ENCODE measurements at regions not wholly inside any gene's neighbourhood (a gene's known extent, or its start where the extent isn't known, plus 50 kb on each side); places are given as distances from the start of the nearest gene placed in this dataset.

- Histone ChIP-seq H3K9me3 (ENCODE audit: control insufficient read depth in 2 of 2, insufficient read depth in 1 of 2, low read length in 1 of 2) (no peaks in the 10 kb centered on the region), H3K27ac (ENCODE audit: low read depth in 1 of 2, low read length in 1 of 2) (no peak overlapping the region), H3K4me3 (ENCODE audit: low read length in 2 of 2) (no peak overlapping the region), H3K27me3 (ENCODE audit: control insufficient read depth in 2 of 2, insufficient read depth in 1 of 2, low read length in 1 of 2) (no peaks in the 10 kb centered on the region), H3K4me1 (ENCODE audit: control insufficient read depth in 2 of 2, insufficient read depth in 2 of 2, low read length in 2 of 2) (no peaks in the 10 kb centered on the region), H3K36me3 (ENCODE audit: control insufficient read depth in 2 of 2, insufficient read depth in 2 of 2, low read length in 1 of 2) (no peaks in the 10 kb centered on the region)
- WGBS, result 64% methylated on average over 10 of the region's 10 CpGs
- no peak for DNase-seq (ENCODE audit: low read depth in 6 of 9, low spot score in 9 of 9)
These were observed 116.8 kb downstream of the CTAGE1 start for GRCh38 chr18:22300665-22301636.

DNA sequence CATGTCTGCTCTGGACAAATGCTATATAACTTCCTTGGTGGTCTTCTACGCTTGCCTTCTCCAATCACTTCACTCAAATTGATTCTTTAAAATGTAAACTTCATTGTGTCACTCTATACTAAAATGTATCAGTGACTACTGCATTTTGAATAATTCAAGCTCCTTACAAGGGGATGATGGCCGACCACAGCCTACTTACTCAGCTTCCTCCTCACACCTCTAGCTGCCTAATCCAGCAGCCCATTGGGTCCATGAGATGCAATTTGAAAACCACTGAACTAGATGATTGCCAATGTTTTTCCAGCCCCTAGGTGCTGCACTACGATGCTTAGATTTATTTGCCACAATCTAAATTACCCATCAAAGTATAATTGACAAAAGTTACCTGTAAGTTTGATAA, 120.7 kb downstream of the CTAGE1 start:
- H3K4me1 ChIP-seq (ENCODE audit: control insufficient read depth in 2 of 2, insufficient read depth in 2 of 2, low read length in 2 of 2), result no peaks in the 10 kb centered on the region
- no peak for DNase-seq (ENCODE audit: low read depth in 6 of 9, low spot score in 9 of 9)
- no peak overlapping the region for H3K4me3 ChIP-seq (ENCODE audit: low read length in 2 of 2)
- H3K27me3 ChIP-seq (ENCODE audit: control insufficient read depth in 2 of 2, insufficient read depth in 1 of 2, low read length in 1 of 2), result no peaks in the 10 kb centered on the region
- no peaks in the 10 kb centered on the region for H3K9me3 ChIP-seq (ENCODE audit: control insufficient read depth in 2 of 2, insufficient read depth in 1 of 2, low read length in 1 of 2)
- H3K27ac ChIP-seq (ENCODE audit: low read depth in 1 of 2, low read length in 1 of 2), result no peak overlapping the region
- no peaks in the 10 kb centered on the region for H3K36me3 ChIP-seq (ENCODE audit: control insufficient read depth in 2 of 2, insufficient read depth in 2 of 2, low read length in 1 of 2)
- 91% methylated on average over 3 of the region's 3 CpGs for WGBS

DNA sequence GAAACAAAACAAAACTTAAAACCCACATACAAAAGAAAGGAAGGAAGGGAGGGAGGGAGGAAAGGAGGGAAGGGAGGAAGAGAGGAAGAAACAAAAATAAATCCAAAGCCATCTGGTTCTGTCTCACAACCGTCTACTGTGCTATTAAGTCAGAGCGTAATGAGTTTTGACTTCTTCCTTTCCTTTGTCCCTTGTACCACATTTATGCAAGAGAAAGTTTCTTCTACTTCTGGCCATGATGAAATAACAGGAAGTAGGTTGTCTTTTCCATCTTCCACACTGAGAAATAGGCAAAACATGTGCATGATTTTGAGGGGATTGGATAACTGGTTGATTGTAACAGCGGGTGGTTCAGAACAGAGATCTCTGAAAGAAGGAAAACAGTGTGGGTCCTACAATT, 121.4 kb downstream of the CTAGE1 start:
- Histone ChIP-seq H3K4me3 (ENCODE audit: low read length in 2 of 2) (no peak overlapping the region), H3K27me3 (ENCODE audit: control insufficient read depth in 2 of 2, insufficient read depth in 1 of 2, low read length in 1 of 2) (no peaks in the 10 kb centered on the region), H3K9me3 (ENCODE audit: control insufficient read depth in 2 of 2, insufficient read depth in 1 of 2, low read length in 1 of 2) (no peaks in the 10 kb centered on the region), H3K4me1 (ENCODE audit: control insufficient read depth in 2 of 2, insufficient read depth in 2 of 2, low read length in 2 of 2) (no peaks in the 10 kb centered on the region), H3K27ac (ENCODE audit: low read depth in 1 of 2, low read length in 1 of 2) (no peak overlapping the region), H3K36me3 (ENCODE audit: control insufficient read depth in 2 of 2, insufficient read depth in 2 of 2, low read length in 1 of 2) (no peaks in the 10 kb centered on the region)
- no peak for DNase-seq (ENCODE audit: low read depth in 6 of 9, low spot score in 9 of 9)
- WGBS, result 78% methylated on average over 3 of the region's 3 CpGs

- no peak overlapping the region for H3K4me3 ChIP-seq (ENCODE audit: low read length in 2 of 2)
- H3K36me3 ChIP-seq (ENCODE audit: control insufficient read depth in 2 of 2, insufficient read depth in 2 of 2, low read length in 1 of 2), result no peaks in the 10 kb centered on the region
- H3K27me3 ChIP-seq (ENCODE audit: control insufficient read depth in 2 of 2, insufficient read depth in 1 of 2, low read length in 1 of 2), result no peaks in the 10 kb centered on the region
- no peak for DNase-seq (ENCODE audit: low read depth in 6 of 9, low spot score in 9 of 9)
- no peaks in the 10 kb centered on the region for H3K9me3 ChIP-seq (ENCODE audit: control insufficient read depth in 2 of 2, insufficient read depth in 1 of 2, low read length in 1 of 2)
- H3K4me1 ChIP-seq (ENCODE audit: control insufficient read depth in 2 of 2, insufficient read depth in 2 of 2, low read length in 2 of 2), result no peaks in the 10 kb centered on the region
- H3K27ac ChIP-seq (ENCODE audit: low read depth in 1 of 2, low read length in 1 of 2), result no peak overlapping the region
- 67% methylated on average over 1 of the region's 1 CpG for WGBS
These were observed 124.0 kb downstream of the GATA6 start for GRCh38 chr18:22293417-22293816.

DNA sequence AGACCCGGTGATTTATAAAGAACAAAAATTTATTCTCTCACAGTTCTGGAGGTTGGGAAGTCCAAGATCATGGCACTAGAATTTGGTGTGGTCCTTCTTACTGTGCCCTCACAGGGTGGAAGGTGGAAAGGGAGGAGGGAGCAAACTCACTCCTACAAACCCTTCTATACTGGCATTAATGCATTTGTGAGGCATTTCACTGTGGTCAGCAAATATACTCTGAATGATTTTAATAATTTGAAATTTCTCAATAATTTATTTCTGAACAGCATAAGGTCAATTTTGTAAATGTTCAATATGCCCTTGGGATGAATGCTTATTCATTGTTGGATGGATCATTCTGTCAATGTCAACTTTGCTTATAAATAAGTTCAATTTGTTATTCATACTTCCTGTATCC, 120.6 kb downstream of the GATA6 start:
- WGBS, result 96% methylated on average over 1 of the region's 1 CpG
- Histone ChIP-seq H3K9me3 (ENCODE audit: control insufficient read depth in 2 of 2, insufficient read depth in 1 of 2, low read length in 1 of 2) (no peaks in the 10 kb centered on the region), H3K4me3 (ENCODE audit: low read length in 2 of 2) (no peak overlapping the region), H3K4me1 (ENCODE audit: control insufficient read depth in 2 of 2, insufficient read depth in 2 of 2, low read length in 2 of 2) (no peaks in the 10 kb centered on the region), H3K27ac (ENCODE audit: low read depth in 1 of 2, low read length in 1 of 2) (no peak overlapping the region), H3K36me3 (ENCODE audit: control insufficient read depth in 2 of 2, insufficient read depth in 2 of 2, low read length in 1 of 2) (no peaks in the 10 kb centered on the region), H3K27me3 (ENCODE audit: control insufficient read depth in 2 of 2, insufficient read depth in 1 of 2, low read length in 1 of 2) (no peaks in the 10 kb centered on the region)
- no peak for DNase-seq (ENCODE audit: low read depth in 6 of 9, low spot score in 9 of 9)

- no peak overlapping the region for H3K4me3 ChIP-seq (ENCODE audit: low read length in 2 of 2)
- 47% methylated on average over 5 of the region's 5 CpGs for WGBS
These were observed 117.2 kb downstream of the GATA6 start for GRCh38 chr18:22286585-22286984.

GRCh38 chr18:22285361-22286140, 116.2 kb downstream of the GATA6 start:
- H3K4me1 ChIP-seq (ENCODE audit: control insufficient read depth in 2 of 2, insufficient read depth in 2 of 2, low read length in 2 of 2), result no peaks in the 10 kb centered on the region

More at GRCh38 chr18:22286585-22286984, 117.2 kb downstream of the GATA6 start:
- Histone ChIP-seq H3K27ac (ENCODE audit: low read depth in 1 of 2, low read length in 1 of 2) (no peak overlapping the region), H3K36me3 (ENCODE audit: control insufficient read depth in 2 of 2, insufficient read depth in 2 of 2, low read length in 1 of 2) (no peaks in the 10 kb centered on the region), H3K27me3 (ENCODE audit: control insufficient read depth in 2 of 2, insufficient read depth in 1 of 2, low read length in 1 of 2) (no peaks in the 10 kb centered on the region), H3K4me1 (ENCODE audit: control insufficient read depth in 2 of 2, insufficient read depth in 2 of 2, low read length in 2 of 2) (no peaks in the 10 kb centered on the region), H3K9me3 (ENCODE audit: control insufficient read depth in 2 of 2, insufficient read depth in 1 of 2, low read length in 1 of 2) (no peaks in the 10 kb centered on the region)
- DNase-seq (ENCODE audit: low read depth in 6 of 9, low spot score in 9 of 9), result no peak

DNA sequence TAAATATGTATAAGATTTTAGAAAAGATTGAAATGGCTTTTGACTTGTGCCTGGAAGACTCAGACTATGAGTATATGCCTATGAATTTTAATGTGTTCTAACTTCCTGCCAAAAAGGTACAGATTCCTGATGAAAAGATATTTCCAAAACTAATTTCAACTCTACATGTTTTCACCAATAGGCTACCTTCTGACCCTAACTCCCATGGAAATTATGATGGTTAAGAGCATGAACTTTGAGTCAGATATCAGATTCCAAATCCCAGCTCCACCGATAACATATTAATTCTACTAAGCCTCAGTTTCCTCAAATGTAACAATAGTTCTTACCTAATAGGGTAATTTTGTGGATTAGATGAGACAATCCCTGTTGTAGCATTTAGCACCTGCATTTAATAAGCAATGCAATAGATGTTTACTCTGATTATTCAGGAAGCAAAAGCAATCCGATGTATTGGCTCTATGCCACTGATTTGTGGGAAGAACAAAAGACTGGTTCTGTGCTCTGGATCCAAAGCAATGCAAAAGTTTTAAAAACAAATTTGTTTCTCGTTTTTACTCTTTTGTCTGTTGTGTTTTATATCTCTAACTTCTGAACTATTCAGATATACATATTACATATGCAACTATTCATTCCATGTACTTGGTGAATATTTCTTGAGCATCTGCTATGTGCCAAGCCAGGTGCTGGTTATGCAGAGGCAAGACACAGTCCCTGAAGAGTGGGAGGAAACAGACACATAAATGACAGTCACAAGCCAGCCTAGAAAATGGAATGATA, 115.4 kb downstream of the GATA6 start:
- H3K4me3 ChIP-seq (ENCODE audit: low read length in 2 of 2), result no peak overlapping the region
- H3K27ac ChIP-seq (ENCODE audit: low read depth in 1 of 2, low read length in 1 of 2), result no peak overlapping the region
- 88% methylated on average over 3 of the region's 3 CpGs for WGBS
- H3K27me3 ChIP-seq (ENCODE audit: control insufficient read depth in 2 of 2, insufficient read depth in 1 of 2, low read length in 1 of 2), result no peaks in the 10 kb centered on the region
- no peaks in the 10 kb centered on the region for H3K36me3 ChIP-seq (ENCODE audit: control insufficient read depth in 2 of 2, insufficient read depth in 2 of 2, low read length in 1 of 2)
- no peaks in the 10 kb centered on the region for H3K4me1 ChIP-seq (ENCODE audit: control insufficient read depth in 2 of 2, insufficient read depth in 2 of 2, low read length in 2 of 2)
- DNase-seq (ENCODE audit: low read depth in 6 of 9, low spot score in 9 of 9), result no peak
- no peaks in the 10 kb centered on the region for H3K9me3 ChIP-seq (ENCODE audit: control insufficient read depth in 2 of 2, insufficient read depth in 1 of 2, low read length in 1 of 2)

More at GRCh38 chr18:22285361-22286140, 116.2 kb downstream of the GATA6 start:
- Histone ChIP-seq H3K4me3 (ENCODE audit: low read length in 2 of 2) (no peak overlapping the region), H3K36me3 (ENCODE audit: control insufficient read depth in 2 of 2, insufficient read depth in 2 of 2, low read length in 1 of 2) (no peaks in the 10 kb centered on the region), H3K27me3 (ENCODE audit: control insufficient read depth in 2 of 2, insufficient read depth in 1 of 2, low read length in 1 of 2) (no peaks in the 10 kb centered on the region), H3K27ac (ENCODE audit: low read depth in 1 of 2, low read length in 1 of 2) (no peak overlapping the region), H3K9me3 (ENCODE audit: control insufficient read depth in 2 of 2, insufficient read depth in 1 of 2, low read length in 1 of 2) (no peaks in the 10 kb centered on the region)
- 67% methylated on average over 3 of the region's 3 CpGs for WGBS
- DNase-seq (ENCODE audit: low read depth in 6 of 9, low spot score in 9 of 9), result no peak
